GM18502 (cell line): ENCODE measurements at regions not wholly inside any gene's neighbourhood (a gene's known extent, or its start where the extent isn't known, plus 50 kb on each side); places are given as distances from the start of the nearest gene placed in this dataset.

Source experiments
- ATAC-seq: cut with Tn5 transposase; IDR thresholded peaks from one replicate; pipeline ENCODE4 v1.9.1; 2021; ENCODE audit warnings: mild to moderate bottlenecking; ENCODE audit not compliant: unreplicated experiment, poor library complexity

- no peak for ATAC-seq
Observed at GRCh38 chr6:28585335-28585734, 59.7 kb downstream of the GPX5 start.

GRCh38 chr6:28586324-28586723, 60.6 kb downstream of the GPX5 start:
- ATAC-seq: no peak

- peak; percentile 91 for ATAC-seq
Observed at GRCh38 chr6:28586962-28587745, 61.5 kb downstream of the GPX5 start.

GRCh38 chr6:28587746-28588075, 62.0 kb downstream of the GPX5 start:
- no peak for ATAC-seq

GRCh38 chr6:28588666-28589065, 63.0 kb downstream of the GPX5 start:
- no peak for ATAC-seq

- ATAC-seq: peak; percentile 55
Observed at GRCh38 chr6:28589234-28589956, 63.7 kb downstream of the GPX5 start.

- no peak for ATAC-seq
Observed at GRCh38 chr6:28589957-28590349, 64.3 kb downstream of the GPX5 start.

GRCh38 chr6:28597217-28597835, 71.6 kb downstream of the GPX5 start:
- ATAC-seq: no peak

- no peak for ATAC-seq
Observed at GRCh38 chr6:28597924-28598722, 72.4 kb downstream of the GPX5 start.

- ATAC-seq: no peak
Observed at GRCh38 chr6:28598757-28599686, 73.3 kb downstream of the GPX5 start.

- ATAC-seq: no peak
Observed at GRCh38 chr6:28600245-28600644, 74.6 kb downstream of the GPX5 start.

- no peak for ATAC-seq
Observed at GRCh38 chr6:28603891-28604290, 78.2 kb downstream of the GPX5 start.

GRCh38 chr6:28606424-28607391, 81.0 kb downstream of the GPX5 start:
- peak; percentile 63 for ATAC-seq

- no peak for ATAC-seq
Observed at GRCh38 chr6:28607990-28608389, 82.3 kb downstream of the GPX5 start.

- no peak for ATAC-seq
Observed at GRCh38 chr6:28609672-28610071, 84.0 kb downstream of the GPX5 start.

- ATAC-seq: no peak
Observed at GRCh38 chr6:28615616-28615954, 89.9 kb downstream of the GPX5 start.

GRCh38 chr6:28615955-28616747, 90.5 kb downstream of the GPX5 start:
- no peak for ATAC-seq
